Stimulated activated naive CD8-positive, alpha-beta T cell treated with anti-CD3 and anti-CD28 coated beads, Interleukin-15, Interleukin-2, amounts not matched to agents 100 U/mL and 50 U/mL, for 24 hours (primary cell): ENCODE measurements at regions not wholly inside any gene's neighbourhood (a gene's known extent, or its start where the extent isn't known, plus 50 kb on each side); places are given as distances from the start of the nearest gene placed in this dataset.

ENCODE experiments used
- ATAC-seq: fragments of 150-1000 bp; cut with Tn5 transposase; one replicate; pipeline ENCODE4 v1.10.0; 2021
- DNase-seq: peaks from one replicate; pipeline ENCODE4 v3.0.0; 2021

DNA sequence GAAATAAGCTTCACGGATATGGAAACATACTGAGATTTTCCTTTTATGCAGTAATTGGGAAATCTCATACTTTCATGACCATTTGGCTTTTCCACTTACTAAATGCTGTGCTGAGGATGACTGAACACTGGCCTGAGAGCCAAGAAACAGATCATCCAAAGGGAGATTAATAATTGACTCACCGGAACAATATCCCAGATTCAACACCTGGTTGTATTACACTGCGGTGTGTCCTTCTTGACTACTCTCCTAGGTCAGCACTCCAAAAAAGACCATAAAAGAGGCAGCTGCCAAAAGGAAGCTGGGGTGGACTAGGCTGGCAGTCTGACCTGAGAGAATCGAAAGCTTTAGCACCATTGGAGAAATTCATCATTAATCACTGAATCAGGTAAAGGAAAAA, 469.1 kb downstream of the CBLN2 start:
- DNase-seq (no peak), ATAC-seq (no peak)

DNA sequence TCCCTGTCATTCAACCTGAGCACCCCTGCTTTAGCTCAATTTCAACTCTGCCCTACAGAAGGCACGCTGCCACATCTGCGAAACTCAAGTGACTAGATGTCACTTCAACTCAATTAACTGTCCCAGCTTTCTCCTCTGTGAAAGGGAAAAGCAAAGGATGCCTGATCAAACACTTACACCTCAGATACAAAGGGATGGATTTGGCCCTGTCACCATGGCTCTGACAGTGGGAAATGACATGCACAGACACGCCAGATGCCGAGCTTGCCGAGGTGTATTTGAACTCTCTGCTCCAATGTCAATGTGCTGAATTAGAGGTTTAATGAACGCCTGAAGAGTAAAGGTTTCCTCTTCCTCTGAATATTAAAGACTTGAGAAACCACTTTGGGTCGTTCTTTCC, 481.1 kb downstream of the CBLN2 start:
- DNase-seq: no peak
- ATAC-seq: no peak

DNA sequence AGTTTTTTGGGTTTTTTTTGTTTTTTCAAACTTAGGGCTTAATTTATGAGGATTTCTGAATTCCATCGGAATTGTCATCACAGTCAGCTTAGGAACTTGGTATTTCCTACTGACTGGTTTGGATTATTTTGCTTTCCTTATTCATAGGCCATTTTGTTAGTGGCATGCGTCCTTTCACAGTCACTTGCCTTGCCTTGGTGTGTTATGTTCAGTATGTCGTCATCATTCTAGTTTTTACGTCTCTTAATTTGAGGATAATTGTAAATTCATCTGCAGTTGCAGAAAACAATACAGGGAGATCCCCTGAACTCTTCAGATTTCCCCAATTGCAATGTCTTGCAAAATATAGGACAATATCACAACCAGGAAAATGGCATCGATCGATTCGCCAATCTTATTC, 485.3 kb downstream of the CBLN2 start:
- ATAC-seq: no peak
- no peak for DNase-seq

DNA sequence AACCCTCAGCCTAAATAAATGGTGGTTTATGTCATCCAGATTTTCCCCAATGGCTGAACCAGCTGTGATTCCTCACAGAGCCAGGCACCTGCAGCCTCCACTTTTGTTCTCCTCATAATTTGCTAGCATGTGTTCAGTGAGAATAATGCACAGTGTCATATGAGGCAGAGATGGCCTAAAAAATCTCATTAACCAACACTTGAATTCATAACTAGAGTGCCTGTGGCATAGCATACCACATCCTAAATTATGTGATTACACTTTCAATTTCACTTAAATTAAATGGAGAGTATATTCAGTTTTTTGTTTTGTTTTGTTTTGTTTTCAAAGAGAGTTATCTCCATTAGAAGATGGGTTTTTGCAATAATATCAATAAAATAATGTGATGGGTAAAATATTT, 488.0 kb downstream of the CBLN2 start:
- ATAC-seq: no peak

DNA sequence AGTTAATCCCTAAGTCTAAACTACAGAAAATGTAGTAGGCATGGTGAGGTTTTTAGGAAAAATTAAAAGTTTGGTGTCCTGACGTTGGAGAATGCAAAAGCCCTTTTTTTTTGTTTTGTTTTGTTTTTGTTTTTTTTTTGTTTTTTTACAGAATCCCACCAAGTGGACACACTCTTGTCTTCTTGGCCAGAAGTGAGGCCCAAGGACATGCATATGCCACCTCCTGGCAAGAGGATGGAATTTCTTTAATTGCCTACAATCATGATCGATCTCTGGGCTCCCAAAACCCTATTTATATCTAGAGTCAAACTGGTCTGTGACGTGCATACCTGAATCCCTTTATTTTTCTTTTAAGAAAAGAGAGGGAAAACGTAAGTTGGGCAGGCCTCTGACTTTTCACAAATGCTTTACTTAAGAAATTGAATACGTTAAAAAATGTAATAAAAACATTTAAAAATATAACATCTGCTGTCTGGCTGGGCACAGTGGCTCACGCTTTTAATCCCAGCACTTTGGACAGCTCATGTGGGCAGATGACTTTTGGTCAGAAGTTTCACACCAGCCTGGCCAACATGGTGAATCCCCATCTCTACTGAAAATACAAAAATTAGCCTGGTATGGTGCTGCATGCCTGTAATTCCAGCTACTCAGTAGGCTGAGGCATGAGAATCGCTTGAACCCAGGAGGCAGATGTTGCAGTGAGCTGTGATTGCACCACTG, 502.7 kb downstream of the CBLN2 start:
- DNase-seq: no peak
- ATAC-seq: no peak

More for the DNA sequence above, 488.0 kb downstream of the CBLN2 start:
- no peak for DNase-seq

DNA sequence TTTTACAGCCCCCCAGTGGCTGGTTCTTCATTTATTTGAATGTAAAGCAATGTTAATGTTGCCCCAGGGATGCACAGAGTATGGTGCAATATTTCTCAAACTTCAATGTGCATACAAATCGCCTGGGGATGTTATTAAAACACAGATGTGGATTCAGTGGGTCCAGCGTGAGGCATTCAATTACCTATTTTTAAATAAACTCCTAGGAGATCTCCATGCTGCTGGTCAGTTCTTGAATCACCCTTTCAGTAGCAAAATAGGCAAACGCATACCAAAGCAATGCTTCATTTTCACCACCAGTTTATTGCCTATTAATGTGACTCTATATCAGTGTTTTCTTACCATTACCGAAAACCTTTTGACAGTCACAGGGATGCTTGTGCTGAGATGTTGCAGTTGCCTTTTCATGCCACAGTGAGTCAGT, 530.7 kb downstream of the CBLN2 start:
- no peak for DNase-seq
- no peak for ATAC-seq

DNA sequence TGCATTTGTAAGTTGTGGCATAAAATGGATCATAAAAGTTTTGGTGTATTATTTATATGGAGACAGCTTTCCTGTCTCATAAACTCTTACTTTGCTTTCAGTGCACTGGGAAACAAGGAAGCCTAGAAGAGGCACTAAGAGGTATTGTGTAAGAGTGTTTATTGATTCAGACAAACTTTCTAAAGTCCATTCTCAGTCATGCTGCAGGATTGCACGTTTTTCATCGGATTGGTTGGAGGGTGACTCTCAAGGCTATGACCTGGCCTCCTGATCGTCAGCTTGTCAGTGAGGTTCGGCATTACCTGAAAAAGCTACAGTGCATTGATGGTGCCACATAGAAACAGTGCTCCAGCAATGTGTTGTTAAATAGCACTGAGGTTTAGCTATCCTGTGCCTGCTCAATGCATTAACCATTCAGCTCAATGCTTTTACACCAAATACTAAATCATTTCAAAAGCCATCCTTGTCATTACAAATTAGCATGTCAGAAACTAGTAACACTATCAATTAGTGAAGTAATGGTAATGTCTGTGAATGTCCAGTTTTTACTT, 545.5 kb downstream of the CBLN2 start:
- DNase-seq (no peak), ATAC-seq (no peak)

DNA sequence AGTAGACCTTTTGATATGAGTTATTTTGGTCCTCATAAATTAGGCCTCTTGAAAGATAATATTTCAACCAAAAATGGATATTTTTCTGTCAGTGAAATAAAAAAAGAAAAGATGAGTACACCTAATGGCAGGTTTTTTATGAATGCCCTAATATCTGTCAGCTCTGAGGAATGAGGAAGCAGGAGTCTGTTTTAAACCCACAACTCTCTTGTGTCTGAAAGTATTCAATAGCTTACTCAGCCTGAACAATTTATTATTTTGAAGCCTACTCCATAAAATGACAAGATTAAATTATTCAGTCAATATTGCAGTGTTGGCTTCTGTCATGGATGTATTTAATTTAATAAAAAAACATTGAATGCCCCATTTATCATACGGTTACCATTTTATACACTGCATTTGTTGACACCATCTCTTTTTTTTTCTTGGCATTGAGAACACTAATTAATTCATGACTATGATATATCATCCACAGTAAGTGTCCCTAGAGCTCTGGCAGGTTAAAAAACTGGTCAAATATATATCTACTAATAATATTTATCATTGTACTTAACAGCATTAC, 548.2 kb downstream of the CBLN2 start:
- no peak for DNase-seq
- ATAC-seq: no peak

DNA sequence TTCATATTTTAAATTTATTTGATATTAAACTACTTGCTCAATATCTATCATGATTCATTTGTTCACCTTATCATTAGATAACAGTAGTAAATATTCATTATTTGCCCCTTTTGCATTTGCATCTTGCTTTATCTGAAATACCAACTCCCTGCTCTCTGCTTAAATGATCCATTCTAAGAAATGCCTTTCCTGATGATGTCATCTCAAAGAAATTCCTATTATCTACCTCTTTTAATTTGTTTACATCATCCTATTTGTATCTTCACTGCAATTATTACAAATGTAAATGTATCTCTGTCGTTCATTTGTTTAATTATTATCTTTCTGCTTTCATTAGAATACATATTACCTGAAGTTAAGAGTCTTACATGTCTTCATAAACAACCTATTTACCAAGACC, 549.9 kb downstream of the CBLN2 start:
- DNase-seq (no peak), ATAC-seq (no peak)

DNA sequence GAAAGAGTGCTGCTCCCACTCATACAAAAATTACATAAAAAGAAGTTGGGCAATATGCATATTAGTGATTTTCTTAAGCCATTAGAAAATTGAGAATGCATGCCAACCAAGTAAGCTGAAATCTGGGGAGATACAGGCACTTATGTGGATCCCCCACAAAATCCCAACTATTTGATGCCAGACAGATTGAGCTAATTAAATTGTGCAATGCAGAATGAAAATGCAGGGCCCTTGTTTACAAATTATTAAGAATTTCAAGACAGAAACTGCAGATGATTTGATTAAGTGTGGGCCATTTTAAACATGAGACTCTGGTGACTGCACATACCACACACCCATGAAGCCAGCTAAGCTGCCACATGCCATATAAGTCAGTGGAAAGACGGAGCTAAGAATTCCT, 554.5 kb downstream of the CBLN2 start:
- DNase-seq: no peak
- no peak for ATAC-seq

DNA sequence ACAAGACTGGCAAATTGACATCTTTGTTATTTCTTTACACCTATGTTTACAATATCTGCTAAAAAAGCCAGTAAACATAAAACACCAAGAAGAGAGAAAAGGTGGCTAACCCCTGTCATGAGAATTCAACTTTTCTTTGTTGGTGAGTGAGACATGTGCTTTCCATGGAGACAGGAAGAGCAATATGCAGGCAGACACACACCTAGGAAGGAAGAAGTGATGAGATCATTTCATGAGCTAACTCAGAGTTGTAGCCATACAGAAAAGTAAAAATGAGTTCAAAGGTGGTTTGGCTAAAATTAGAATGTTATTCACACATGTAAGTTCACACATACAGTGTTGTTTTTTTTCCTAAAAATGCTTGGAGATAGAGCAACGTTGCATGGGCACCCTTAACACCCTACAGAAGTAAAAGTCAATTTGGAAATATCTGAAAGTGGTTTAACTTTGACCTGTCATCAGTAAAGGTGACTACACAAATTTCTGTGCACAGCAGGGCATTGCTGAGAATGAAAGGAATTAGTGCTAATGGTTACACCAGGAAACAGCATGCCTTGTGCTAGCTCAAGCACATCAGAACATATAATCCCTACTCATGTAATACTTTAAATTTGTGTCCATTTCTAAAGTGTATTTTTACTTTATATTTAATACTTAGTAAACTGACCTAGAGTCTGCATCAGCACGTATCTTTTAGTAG, 557.6 kb downstream of the CBLN2 start:
- no peak for ATAC-seq
- DNase-seq: no peak

DNA sequence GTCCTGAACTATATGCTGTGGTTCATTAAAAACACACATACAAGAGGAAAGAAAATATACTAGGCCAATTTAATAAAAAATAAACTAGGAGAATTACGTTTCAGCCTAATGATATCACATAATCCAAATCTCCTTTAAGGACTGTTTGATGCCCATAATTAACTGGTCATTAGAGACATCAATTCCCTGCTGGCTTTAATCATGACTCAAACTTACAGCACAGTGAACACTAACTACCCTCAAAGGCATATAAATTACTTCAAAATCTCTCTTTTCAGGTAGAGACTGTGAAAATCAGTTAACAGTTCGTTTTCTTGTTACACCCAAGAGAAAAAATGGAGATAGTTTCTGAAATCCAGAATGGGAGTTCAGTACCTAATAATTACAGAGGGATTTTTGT, 567.4 kb downstream of the CBLN2 start:
- DNase-seq (no peak), ATAC-seq (no peak)

DNA sequence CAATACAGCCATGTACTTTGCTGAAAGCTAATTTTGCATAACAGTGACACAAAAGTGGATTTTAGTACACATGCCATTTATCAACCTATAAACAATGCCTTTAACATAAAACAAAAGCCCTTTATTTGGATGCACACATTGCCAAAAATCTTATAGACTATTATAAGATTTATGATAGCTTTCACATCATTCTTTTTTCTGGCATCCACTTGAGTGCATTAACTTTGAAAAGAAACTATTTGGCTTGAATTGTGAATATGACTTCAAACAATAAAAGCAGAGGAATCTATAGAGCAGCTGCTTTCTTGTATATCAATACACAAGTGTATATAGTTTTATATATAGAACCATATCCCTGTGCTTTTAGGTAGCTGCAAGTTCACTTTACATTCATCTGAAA, 577.4 kb downstream of the CBLN2 start:
- DNase-seq (no peak), ATAC-seq (no peak)

DNA sequence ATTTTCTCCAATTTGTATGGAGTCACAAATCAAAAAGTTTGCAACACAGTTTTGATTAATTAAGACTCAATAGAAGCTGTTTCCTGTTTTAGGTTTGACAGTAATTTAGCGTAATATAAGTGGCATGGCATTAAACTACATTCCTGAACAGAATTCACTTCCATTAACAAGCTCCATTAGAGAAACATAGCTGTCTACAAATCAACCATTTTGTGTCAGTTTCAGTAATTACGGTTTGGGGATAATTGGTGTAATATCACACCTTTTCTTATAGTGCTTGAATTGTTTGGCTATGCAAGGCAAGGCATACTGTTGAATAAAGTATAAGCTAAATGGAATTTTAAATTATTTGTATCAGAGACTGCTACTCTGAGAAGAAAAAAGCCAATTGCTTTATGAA, 585.5 kb downstream of the CBLN2 start:
- DNase-seq: no peak
- ATAC-seq: no peak

DNA sequence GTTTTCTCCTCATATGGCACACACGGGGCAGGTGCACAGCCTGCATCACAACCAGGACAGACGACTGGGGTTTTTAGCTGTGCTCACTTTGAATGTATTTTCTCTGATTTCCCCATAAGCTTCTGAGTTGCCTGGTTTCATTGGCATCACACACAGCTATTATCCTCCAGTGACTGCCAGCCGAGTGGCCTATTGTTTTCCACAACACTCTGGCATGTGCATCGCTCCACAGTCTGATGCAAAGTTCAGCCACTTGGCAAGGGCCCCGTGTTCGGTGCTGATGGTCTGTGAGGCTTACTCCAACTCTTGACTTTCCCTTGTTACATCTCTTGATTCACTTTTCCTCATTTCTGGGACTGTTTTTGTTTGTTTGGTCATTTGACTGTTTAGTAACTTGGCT, 593.1 kb downstream of the CBLN2 start:
- no peak for ATAC-seq
- no peak for DNase-seq

DNA sequence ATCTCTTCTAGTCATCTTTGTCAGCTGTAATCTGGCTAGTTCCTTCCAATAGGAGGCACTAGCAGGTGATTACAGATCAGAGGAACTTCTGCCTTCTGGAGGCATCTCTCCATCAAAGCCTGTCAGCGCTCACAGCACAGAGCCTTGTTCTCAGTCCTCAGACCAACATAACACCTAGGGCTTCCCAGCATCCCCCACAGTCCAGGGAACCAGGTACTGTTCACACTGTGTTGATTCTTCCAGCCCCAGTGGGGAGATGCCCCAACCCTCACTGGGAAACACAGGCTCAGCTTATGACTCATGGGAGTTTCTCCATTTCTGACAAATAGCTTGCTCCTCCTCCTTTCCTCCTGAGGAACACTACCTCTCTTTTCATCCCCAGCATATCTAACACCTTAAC, 601.7 kb downstream of the CBLN2 start:
- ATAC-seq: no peak
- no peak for DNase-seq

DNA sequence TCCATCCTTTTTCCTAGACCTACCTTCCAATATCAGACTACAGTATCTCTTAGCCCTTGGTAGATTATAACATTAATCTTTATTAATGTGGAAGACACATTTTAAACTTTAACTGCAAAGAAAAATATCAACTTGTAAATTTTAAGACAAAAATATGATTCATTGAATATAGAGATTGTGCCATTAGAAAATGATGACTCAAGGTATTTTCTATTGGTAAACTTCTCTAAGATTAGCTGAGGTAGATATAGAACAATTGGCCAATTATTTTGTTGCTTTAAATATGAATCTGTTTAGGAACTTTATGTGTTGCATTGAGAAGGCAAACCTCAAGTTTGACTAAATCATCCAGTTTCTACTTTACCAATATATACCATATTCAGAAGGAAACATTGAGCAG, 604.7 kb downstream of the CBLN2 start:
- DNase-seq (no peak), ATAC-seq (no peak)

DNA sequence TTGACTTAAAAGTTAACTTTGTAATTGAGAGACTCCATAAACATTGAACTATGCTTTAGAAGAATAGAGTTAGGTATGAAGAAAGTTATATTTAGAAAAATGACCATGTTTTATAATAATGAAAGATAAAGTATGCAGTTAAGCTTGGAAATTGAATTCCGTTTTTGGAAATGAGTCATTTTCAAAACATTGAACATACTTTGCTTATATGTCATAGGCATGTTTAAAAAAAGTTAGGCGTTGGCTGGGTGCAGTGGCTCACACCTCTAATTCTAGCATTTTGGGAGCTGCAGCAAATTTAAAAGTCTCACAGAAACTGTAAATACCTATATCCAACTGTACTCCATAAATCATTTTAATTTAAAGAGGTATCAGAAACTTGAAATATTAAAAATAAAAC, 607.4 kb downstream of the CBLN2 start:
- DNase-seq (no peak), ATAC-seq (no peak)

DNA sequence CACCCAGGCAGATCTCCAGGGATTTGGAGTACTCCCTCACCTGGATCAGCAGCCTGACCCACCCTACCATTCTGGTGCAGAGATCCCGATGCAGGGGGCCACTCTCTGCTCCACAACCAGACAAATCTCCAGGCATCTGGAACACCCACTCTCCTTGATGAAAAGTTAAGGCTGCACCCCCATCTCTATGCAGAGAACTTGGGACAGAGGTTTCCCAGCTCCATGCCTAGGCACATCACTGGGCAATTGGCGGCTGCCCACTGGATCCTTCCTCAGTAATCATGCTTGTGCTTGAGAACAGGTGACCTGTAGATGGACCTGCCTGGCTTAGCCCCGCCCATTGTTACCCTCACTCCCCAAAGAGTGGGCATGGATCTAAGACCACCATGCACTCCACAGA, 624.9 kb downstream of the CBLN2 start:
- ATAC-seq (no peak), DNase-seq (no peak)

DNA sequence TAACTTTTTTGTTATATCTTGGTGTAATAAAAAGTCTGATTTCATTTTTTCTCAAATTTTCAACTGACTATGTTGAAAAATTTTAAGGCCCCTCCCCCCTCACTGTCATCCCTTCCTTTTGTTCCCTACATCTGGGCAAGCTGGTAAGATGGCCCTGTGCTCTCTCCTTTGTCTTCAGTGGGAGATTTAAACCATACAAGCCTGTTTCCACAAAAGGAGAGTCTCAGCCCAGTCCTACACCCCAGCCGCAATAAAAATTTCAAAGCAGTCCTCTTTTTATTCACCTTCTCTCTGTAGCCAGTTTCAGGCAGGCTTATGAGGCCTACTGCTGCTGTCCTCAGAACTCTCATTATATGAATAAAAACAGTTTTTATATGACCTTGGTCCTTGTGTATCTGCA, 630.5 kb downstream of the CBLN2 start:
- ATAC-seq (no peak), DNase-seq (no peak)

DNA sequence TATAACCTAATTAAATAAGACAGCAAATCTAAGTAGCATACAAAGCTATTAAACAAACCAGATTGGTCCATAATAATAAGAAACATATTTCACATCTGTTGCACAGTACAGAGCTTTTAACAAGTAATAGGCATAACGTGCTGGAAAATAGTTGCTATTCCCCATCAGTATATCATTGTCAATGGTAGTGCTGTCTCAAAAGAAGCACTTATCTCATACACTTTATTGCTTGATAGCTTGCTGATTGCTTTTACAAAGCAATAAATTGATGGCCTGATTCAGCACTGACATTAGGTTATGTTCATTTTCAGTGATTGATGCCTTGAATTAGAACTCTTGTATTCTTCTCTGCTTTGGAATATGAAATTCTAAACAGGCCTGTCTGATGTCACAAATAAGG, 641.7 kb downstream of the CBLN2 start:
- DNase-seq (no peak), ATAC-seq (no peak)

DNA sequence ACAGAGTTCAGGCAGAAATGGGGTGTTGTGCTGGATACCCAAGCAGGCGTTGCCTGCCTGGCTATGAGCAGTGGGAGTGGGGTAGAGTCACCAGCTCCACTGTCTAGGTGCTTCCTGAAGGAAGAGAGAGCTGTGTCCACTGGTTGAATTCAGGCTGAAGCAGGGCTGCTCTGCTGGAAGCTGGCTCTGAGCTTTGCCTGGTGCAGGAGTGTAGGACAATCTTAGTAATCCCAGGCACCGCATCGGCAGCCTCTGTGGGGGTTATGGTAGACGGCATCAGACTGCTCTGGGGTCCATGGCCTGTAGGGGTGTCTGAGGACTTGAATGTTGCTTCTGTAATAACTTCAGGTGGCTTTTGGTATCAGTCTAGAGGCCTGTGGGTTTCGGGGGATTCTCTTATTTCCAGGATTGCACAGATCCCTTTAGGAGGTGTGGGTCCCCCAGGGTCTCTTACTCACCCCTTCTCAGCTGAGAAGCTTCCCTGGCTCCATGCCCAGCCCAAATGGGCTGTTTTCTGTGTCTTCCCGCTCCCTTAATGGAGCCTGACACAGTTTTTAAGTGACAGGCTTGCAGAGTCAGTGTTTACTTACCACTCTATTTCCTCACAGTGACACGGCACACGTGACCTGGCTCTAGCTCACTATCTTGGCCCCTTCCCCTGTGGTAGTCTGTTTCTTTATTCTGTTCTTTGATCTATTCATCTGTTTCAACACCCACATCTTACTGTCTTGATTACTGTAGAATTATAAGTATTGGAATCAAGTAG, 644.3 kb downstream of the CBLN2 start:
- ATAC-seq: no peak
- no peak for DNase-seq

DNA sequence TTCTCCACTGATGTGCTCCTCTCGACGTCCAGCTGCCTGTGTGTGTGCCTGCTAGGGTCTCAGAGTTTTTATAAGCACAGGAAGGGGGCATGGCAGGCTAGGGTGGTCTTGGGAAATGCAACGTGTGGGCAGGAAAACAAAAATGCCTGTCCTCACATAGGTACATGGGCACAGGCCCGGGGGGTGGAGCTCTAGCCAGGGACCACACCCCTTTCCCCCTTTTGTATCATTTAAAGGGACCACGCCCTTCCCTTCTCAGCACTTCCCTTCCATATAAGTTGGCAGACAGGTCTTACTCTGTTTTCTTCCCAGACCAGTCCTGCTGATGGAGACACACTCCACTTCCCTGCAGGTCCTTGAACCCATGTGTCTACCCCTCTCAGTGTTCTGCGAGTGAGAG, 645.0 kb downstream of the CBLN2 start:
- no peak for ATAC-seq
- no peak for DNase-seq
